Panc1 (cell line): ENCODE measurements at regions not wholly inside any gene's neighbourhood (a gene's known extent, or its start where the extent isn't known, plus 50 kb on each side); places are given as distances from the start of the nearest gene placed in this dataset.

Source experiments
- POLR2AphosphoS5 ChIP-seq: IDR thresholded peaks from 2 replicates; pipeline ENCODE4 v1.6.1; 2012; ENCODE audit warnings: mild to moderate bottlenecking, low read depth, low read length, moderate library complexity
- SIN3A ChIP-seq: IDR thresholded peaks from 2 replicates; pipeline ENCODE4 v1.6.1; 2012; ENCODE audit warnings: low read depth, mild to moderate bottlenecking, low read length, moderate library complexity, borderline replicate concordance; ENCODE audit not compliant: insufficient read depth
- TF ChIP-seq, protein P1 (sequence below): fragments of 450-650 bp; IDR thresholded peaks from 2 replicates; pipeline ENCODE4 v1.5.1; 2017; ENCODE audit warnings: mild to moderate bottlenecking

- TF ChIP-seq, protein P1, sequence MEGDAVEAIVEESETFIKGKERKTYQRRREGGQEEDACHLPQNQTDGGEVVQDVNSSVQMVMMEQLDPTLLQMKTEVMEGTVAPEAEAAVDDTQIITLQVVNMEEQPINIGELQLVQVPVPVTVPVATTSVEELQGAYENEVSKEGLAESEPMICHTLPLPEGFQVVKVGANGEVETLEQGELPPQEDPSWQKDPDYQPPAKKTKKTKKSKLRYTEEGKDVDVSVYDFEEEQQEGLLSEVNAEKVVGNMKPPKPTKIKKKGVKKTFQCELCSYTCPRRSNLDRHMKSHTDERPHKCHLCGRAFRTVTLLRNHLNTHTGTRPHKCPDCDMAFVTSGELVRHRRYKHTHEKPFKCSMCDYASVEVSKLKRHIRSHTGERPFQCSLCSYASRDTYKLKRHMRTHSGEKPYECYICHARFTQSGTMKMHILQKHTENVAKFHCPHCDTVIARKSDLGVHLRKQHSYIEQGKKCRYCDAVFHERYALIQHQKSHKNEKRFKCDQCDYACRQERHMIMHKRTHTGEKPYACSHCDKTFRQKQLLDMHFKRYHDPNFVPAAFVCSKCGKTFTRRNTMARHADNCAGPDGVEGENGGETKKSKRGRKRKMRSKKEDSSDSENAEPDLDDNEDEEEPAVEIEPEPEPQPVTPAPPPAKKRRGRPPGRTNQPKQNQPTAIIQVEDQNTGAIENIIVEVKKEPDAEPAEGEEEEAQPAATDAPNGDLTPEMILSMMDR, result no peak
- TF ChIP-seq POLR2AphosphoS5, result no peak
- TF ChIP-seq SIN3A, result no peak
These were observed 52.5 kb upstream of the SUCLG2 start for GRCh38 chr3:67706934-67707333.
